Non-pigmented ciliary epithelial cell (primary cell): ENCODE measurements at regions not wholly inside any gene's neighbourhood (a gene's known extent, or its start where the extent isn't known, plus 50 kb on each side); places are given as distances from the start of the nearest gene placed in this dataset.
"Not testable (repeated sequence)": the region's sequence is repeated elsewhere in the genome, so short reads cannot be mapped to it uniquely, and the experiment has no call there.

ENCODE experiments used
- DNase-seq: peaks from one replicate; pipeline ENCODE4 v3.0.0-alpha.2; 2010; ENCODE audit warnings: low read depth

DNA sequence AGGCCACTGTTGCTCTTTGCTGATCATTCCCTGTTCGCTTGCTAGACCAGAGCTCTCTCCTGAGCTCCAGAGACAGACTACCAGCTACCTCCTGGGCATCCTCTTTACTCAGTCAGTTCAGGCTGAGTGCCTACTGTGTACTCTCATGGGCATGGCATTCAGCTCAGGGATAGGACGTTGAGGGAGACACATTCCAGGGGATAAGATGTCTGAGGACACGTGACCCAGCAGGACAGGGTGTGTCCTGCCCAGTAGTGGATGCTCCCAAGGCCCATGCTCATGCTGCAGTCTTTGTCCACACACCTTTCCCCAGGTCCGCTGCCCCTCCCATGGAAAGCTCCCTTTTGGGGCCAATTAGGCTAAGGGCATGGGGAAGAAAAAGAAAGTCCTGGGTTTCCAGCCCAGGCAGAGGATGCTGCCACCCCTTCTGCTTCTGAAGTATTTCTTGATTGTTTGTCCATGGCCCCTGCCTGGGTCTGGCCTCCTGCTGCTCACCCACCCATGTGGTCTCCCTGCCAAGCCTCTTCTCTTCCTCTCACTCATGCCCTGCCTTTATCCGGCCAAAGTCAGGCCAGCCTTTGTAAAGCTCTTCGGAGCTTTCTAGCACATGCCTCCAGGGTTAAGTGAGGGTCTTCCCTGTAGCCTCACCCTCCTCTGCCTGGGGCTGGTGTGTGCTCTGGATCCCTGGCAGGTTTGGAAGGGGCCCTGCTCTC, 60.5 kb upstream of the PITX1 start:
- no peak for DNase-seq

DNA sequence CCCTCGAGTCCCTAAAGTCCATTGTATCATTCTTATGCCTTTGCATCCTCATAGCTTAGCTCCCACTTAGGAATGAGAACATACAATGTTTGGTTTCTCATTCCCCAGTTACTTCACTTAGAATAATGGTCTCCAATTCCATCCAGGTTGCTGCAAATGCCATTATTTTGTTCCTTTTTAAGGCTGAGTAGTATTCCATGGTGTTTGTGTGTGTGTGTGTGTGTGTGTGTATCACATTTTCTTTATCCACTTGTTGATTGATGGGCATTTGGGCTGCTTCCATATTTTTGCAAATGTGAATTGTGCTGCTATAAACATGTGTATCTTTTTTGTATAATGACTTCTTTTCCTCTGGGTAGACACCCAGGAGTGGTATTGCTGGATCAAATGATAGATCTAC, 59.5 kb upstream of the PITX1 start:
- DNase-seq, result not testable (repeated sequence)

DNA sequence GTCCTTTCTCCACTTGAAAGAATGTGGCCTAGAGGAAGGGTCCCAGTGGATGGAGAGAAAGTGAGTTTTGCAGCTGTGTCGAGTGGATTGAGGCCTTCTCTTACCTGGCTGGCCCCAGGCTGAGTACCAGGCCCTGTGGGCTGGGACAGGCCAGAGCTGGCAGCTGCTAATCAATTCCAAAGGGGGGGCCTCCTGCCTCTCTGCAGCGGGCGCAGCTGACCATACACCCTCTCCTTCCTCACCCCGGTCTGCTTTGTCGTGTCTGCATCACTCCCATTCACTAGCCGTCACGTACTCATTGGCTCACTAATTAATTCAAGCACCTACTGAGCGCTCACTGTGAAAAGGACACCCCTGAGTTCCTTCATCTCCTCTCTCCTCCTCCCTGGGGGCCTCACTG, 58.4 kb upstream of the PITX1 start:
- no peak for DNase-seq

DNA sequence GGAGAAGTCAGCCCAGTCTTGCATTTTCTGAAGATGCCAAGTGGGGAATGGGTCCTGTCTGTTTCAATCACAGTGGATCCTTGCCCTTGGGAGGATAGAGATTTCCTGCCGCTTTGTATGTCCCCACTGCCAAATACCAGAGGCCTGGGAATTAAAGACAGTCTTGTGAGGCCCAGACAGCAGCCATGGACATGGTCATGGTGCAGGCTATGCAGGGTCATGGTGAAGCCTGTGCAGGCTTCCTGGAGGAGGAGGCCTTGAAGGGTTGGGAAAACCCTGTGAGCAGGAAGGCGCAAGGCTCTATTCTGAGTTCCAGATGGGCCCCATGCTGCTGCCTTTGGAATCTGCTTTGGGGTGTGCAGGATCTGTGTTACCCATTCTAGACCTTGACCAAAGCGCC, 57.3 kb upstream of the PITX1 start:
- no peak for DNase-seq

DNA sequence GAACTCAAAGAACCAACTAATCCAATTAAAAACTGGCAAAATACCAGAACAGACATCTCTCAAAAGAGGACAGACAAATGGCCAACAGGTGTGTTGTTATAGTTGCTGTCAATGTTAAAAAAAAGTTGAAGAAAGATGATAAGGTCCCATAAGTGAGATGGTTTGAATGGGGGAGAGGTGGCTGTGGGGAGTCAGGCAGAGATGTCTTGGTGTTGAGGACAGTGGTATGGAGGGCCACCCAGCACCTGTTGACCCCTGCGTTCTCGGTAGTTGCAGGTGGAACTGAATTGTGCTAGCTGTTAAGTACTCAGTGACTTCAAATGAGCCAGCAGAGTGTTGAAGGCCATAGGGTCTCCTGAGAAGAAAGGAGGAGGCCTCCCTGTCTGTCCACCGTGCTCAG, 55.9 kb upstream of the PITX1 start:
- no peak for DNase-seq

DNA sequence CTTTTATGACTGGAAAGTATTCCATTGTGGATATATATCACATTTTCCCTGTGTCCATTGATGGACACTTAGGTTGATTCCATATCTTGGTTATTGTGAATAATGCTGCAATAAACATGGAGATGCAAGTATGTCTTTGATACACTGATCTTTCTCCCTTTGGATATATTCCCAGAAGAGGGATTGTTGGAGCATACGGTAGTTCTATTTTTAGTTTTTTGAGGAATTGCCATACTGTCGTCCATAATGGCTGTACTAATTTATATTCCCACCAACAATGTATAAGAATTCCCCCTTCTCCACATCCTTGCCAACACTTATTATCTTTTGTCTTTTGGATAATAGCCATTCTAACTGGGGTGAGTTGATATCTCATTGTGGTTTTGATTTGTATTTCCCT, 54.9 kb upstream of the PITX1 start:
- DNase-seq, result no peak

DNA sequence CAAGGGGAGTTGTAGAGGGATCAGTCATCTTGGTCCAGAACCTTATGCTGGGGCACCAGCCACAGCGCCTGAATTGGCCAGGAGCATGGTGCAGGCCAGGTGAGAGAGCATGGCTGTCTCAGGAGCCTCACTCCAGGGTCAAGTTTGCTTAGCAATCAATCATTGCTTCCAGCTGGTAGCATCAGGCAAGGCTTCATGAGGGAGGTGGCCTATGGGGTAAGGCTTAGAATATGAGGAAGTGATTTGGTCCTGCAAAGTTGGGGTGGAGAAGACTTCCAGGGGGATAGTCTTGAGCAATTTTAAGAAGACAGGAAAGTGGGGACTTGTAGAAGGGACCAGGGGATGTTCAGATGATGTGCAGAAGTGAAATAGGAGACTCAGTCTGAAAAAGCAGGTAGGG, 53.9 kb upstream of the PITX1 start:
- no peak for DNase-seq

DNA sequence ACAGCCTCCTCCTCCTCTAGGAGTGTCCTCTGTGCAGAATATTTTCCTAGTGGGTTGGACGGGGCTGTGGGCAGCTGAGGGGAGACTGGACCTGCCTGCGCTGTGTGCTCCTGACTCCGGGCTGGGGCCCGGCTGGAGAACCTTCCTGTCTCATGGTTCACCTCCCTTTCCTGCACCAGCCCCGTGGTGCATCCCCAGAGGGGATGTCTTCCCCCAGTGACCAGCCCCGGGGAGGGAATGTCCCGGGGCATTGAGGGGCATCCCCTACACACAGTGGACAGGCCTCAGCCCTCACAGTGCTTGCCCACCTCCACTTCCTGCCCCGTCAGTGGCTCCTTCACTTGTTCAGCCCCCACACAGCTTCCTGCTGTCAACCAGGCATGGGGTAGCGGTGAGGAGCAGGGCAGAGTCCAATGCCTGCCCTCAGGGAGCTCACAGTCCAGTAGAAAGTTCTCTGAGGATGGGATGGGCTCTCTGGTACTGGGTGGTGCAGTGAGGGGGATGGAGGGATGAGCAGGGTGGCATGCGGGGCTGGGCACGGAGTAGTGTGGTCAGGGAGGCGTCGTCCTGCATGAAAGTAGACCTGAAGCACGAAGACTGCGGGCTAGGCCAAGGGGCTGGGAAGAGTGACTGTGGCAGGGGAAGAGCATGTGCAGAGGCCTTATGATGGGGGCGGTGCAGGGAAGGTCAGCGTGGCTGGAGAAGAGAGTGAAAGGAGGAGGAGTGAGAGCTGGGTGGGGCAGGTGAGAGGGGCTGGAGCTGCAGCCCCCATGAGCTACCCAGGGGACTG, 52.1 kb upstream of the PITX1 start:
- DNase-seq, result no peak

DNA sequence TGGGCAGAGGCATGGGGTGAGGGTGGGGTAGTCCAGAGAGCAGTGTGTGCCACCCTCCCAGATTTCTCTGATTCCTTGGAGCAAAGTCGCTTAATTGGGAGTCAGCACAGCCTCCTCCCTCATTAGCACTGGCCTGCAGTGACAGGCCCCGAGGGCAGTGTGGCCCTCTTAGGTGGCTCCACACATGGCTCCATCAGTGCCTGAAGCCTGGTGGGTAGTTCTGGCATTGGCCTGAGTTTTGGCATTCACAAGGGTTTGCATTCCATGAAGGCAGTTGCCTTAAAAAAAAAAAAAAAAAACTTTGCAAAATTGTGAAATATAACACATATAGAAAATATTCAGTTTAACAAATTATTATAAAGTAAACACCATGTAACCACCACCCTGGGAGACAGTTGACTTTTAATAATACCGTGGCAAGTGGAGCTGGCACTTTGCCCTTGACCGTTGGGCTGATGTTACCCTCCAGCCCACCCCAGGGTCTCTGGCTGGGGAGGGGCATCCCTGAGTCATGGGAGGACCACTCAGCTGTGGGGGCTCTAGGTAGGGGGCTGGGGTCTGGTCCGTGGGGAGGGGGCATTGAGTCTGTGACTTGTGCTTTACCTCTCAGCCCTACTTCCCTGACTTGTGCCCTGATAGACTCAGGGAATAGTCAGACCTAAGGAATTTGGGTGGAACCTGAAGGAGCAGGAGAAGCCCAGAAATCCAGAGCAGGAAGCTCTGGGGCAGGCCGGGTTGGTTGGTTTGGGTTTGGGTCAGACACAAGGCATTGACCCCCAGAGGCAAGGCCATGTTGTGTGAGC, 51.3 kb upstream of the PITX1 start:
- DNase-seq, result no peak
